Heart left ventricle (tissue), 16 donors: ENCODE measurements at regions not wholly inside any gene's neighbourhood (a gene's known extent, or its start where the extent isn't known, plus 50 kb on each side); places are given as distances from the start of the nearest gene placed in this dataset.

ENCODE experiments used
- ATAC-seq, 4 donors: fragments of 200-7000 bp; cut with Tn5 transposase; one replicate each; pipeline ENCODE4 v1.9.1; 2020 to 2022; ENCODE audit warnings: moderate library complexity in 4 of 4, mild to moderate bottlenecking in 3 of 4, moderate number of reproducible peaks in 1 of 4
- DNase-seq, 5 donors: peaks; one replicate each; pipeline ENCODE4 v3.0.0-alpha.2; 2020
- H3K27ac ChIP-seq, 12 donors: fragments of 200-600 bp; sonication (generic) in 4 of 12; one replicate each; pipeline versions ENCODE4 v1.5.0 to v1.8.0; 2016 to 2022; ENCODE audit warnings: mild to moderate bottlenecking in 2 of 12
- H3K27me3 ChIP-seq, 9 donors: fragments of 200-600 bp; sonication (generic) in 2 of 9; one replicate each; pipeline versions ENCODE4 v1.5.1 to v1.8.0; 2016 to 2022; ENCODE audit warnings: mild to moderate bottlenecking in 3 of 9
- H3K36me3 ChIP-seq, 9 donors: fragments of 200-600 bp; sonication (generic) in 2 of 9; one replicate each; pipeline versions ENCODE4 v1.5.0 to v1.8.0; 2018 to 2022; ENCODE audit warnings: mild to moderate bottlenecking in 2 of 9
- H3K4me1 ChIP-seq, 12 donors: fragments of 200-600 bp; sonication (generic) in 4 of 12; one replicate each; pipeline versions ENCODE4 v1.5.0 to v1.8.0; 2016 to 2022; ENCODE audit warnings: mild to moderate bottlenecking in 3 of 12
- H3K4me3 ChIP-seq, 12 donors: fragments of 200-600 bp; sonication (generic) in 4 of 12; one replicate each; pipeline versions ENCODE4 v1.5.0 to v1.8.0; 2017 to 2022; ENCODE audit warnings: mild to moderate bottlenecking in 9 of 12, moderate library complexity in 4 of 12
- H3K9me3 ChIP-seq, 12 donors: fragments of 200-600 bp; sonication (generic) in 4 of 12; one replicate each; pipeline versions ENCODE4 v1.5.0 to v1.8.0; 2016 to 2022; ENCODE audit warnings: mild to moderate bottlenecking in 1 of 12
- POLR2A ChIP-seq, 2 donors: fragments of 450-650 bp; IDR thresholded peaks; one replicate each; pipeline ENCODE4 v1.6.1; 2017; ENCODE audit warnings: antibody characterized with exemption in 2 of 2, mild to moderate bottlenecking in 2 of 2, moderate library complexity in 2 of 2
- WGBS, 4 donors: extraction: QIAGEN DNeasy Blood & Tissue Kit in 2 of 4; methylation state at CpG; one replicate each; pipeline versions ENCODE4 v1.1.5 to v1.1.7; 2013 to 2018; 5-methylcytosine and 5-hydroxymethylcytosine counted together
- intact Hi-C, 10 donors: fragments of 100-400 bp; cut with DNase I; formaldehyde crosslinking; loops; one replicate each; pipeline versions ENCODE4 v1.11.1 to v1.14.2; 2022
- TF ChIP-seq, protein P1 (sequence below), 12 donors: fragments of 200-600 bp; sonication (generic) in 4 of 12; IDR thresholded peaks; one replicate each; pipeline versions ENCODE4 v1.5.0 to v1.8.0; 2018 to 2022; ENCODE audit warnings: antibody characterized with exemption in 12 of 12, mild to moderate bottlenecking in 5 of 12
- donor health status: ischemic (EF 13 %, LVEDD 7.1; RV severe dilation, severe dysfunction).
- donor health status: healthy with polysubstance abuse.
- donor health status: DM: no; HTN: yes; CAD: no.
- donor health status: DM: no; HTN: no; CAD: no.
- donor health status: ischemic (EF 25% LVEDD 6.9; RV normal size, moderate dysfunction).
- donor health status: ischemic (EF 25% LVEDD 5.7; RV mildly dilated, moderate dysfunction).
- donor health status: healthy.
- donor health status: DM: yes; HTN: yes; CAD: no.
- donor health status: ischemic (EF 35%, LVEDD 5.7; RV mildly dilated, moderate dysfunction).
- donor health status: nonischemic (EF 11% LVEDD 7.7; RV severe dilation, severe dysfunction).
- donor health status: DM: yes; HTN: yes; CAD: no.
- donor health status: PGD.
- donor health status: ischemic (EF 29% LVEDD 5.4; RV normal size, mild dysfunction).
- donor health status: nonischemic (EF 23%, LVEDD 6.1; RV moderate dilation, normal function).

- TF ChIP-seq, protein P1, sequence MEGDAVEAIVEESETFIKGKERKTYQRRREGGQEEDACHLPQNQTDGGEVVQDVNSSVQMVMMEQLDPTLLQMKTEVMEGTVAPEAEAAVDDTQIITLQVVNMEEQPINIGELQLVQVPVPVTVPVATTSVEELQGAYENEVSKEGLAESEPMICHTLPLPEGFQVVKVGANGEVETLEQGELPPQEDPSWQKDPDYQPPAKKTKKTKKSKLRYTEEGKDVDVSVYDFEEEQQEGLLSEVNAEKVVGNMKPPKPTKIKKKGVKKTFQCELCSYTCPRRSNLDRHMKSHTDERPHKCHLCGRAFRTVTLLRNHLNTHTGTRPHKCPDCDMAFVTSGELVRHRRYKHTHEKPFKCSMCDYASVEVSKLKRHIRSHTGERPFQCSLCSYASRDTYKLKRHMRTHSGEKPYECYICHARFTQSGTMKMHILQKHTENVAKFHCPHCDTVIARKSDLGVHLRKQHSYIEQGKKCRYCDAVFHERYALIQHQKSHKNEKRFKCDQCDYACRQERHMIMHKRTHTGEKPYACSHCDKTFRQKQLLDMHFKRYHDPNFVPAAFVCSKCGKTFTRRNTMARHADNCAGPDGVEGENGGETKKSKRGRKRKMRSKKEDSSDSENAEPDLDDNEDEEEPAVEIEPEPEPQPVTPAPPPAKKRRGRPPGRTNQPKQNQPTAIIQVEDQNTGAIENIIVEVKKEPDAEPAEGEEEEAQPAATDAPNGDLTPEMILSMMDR (IDR thresholded peaks at IDR 0.05): no peak
- 81 to 85% (median 84%) methylated on average over 30 to 32 of the region's 32 CpGs for WGBS, 4 donors
- intact Hi-C loops: no loop called here
These were observed 236.2 kb downstream of the IRX2 start for GRCh38 chr5:2515180-2515764.

DNA sequence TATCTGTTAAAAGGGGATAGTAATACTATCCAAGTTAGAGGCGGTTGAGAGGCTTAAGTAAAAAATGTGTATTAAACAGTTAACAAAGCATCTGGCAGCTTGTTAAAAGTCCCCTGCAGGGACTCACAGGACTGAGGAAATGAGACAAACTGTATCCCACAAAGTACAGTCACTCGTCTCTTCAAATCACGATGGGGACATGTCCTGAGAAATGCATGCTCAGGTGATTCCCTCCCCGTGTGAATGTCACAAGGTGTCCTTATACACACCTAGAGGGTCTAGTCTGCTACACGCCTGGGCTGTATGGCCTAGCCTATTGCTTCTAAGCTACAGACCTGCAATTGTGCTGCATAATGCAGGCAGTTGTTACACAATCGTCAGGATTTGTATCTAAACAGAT lies 237.0 kb downstream of the IRX2 start:
- Histone ChIP-seq H3K36me3 (no peaks in the 10 kb centered on the region), H3K4me1 (no peaks in the 10 kb centered on the region), H3K27ac (no peak overlapping the region), H3K9me3 (no peaks in the 10 kb centered on the region), H3K27me3 (no peaks in the 10 kb centered on the region), H3K4me3 (no peak overlapping the region)
- no peak for DNase-seq
- no peak for ATAC-seq
- TF ChIP-seq, protein P1 (IDR thresholded peaks at IDR 0.05): no peak
- intact Hi-C loops: no loop called here
- WGBS, 4 donors: 55 to 72% (median 67%) methylated on average over 6 of the region's 6 CpGs

More at GRCh38 chr5:2515180-2515764, 236.2 kb downstream of the IRX2 start:
- Histone ChIP-seq H3K4me1 (no peaks in the 10 kb centered on the region), H3K27me3 (no peaks in the 10 kb centered on the region), H3K36me3 (no peaks in the 10 kb centered on the region), H3K9me3 (no peaks in the 10 kb centered on the region), H3K27ac (no peak overlapping the region), H3K4me3 (no peak overlapping the region)
- ATAC-seq (no peak), DNase-seq (no peak)

- Histone ChIP-seq H3K4me3 (no peak overlapping the region), H3K4me1 (no peaks in the 10 kb centered on the region), H3K27me3 (no peaks in the 10 kb centered on the region), H3K27ac (no peak overlapping the region), H3K9me3 (no peaks in the 10 kb centered on the region), H3K36me3 (no peaks in the 10 kb centered on the region)
- ATAC-seq (no peak), DNase-seq (no peak)
- WGBS, 4 donors: 69 to 73% (median 72%) methylated on average over 5 of the region's 5 CpGs
- intact Hi-C loops: no loop called here
- TF ChIP-seq POLR2A (IDR thresholded peaks at IDR 0.05): no peak
These were observed 239.8 kb downstream of the IRX2 start for GRCh38 chr5:2511706-2512105.

DNA sequence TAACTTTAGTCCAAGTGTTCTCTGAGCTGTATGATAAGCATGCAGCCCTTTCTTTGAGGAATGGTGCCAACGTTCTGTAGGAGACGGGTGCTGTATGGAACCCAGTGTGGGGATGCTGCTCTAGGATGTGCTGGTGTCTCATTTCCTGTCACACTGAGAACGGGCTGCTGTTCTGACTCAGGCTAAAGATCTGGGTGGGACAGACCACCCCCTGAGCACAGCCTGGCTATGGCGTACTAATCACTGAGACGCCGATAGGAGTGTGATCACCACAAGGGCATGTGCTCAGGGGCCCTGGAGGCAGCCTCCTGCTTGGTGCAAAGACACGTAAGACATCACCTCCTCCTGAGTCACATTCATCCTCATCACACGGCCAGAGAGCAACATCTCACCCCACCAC lies 240.4 kb downstream of the IRX2 start:
- Histone ChIP-seq H3K27me3 (no peaks in the 10 kb centered on the region), H3K9me3 (no peaks in the 10 kb centered on the region), H3K4me3 (no peak overlapping the region), H3K4me1 (no peaks in the 10 kb centered on the region), H3K36me3 (no peaks in the 10 kb centered on the region), H3K27ac (no peak overlapping the region)
- no peak for ATAC-seq
- intact Hi-C loops: no loop called here
- TF ChIP-seq, protein P1 (IDR thresholded peaks at IDR 0.05): no peak
- no peak for TF ChIP-seq POLR2A (IDR thresholded peaks at IDR 0.05)
- 65 to 76% (median 73%) methylated on average over 7 to 8 of the region's 8 CpGs for WGBS, 4 donors
- no peak for DNase-seq

GRCh38 chr5:2509527-2509926 lies 241.9 kb downstream of the IRX2 start:
- Histone ChIP-seq H3K27me3 (no peaks in the 10 kb centered on the region), H3K4me1 (no peaks in the 10 kb centered on the region), H3K27ac (no peak overlapping the region), H3K9me3 (no peaks in the 10 kb centered on the region), H3K4me3 (no peak overlapping the region), H3K36me3 (no peaks in the 10 kb centered on the region)
- 71 to 82% (median 75%) methylated on average over 6 of the region's 6 CpGs for WGBS, 4 donors
- intact Hi-C loops: no loop called here
- DNase-seq: no peak
- ATAC-seq: no peak
- no peak for TF ChIP-seq POLR2A (IDR thresholded peaks at IDR 0.05)
- TF ChIP-seq, protein P1 (IDR thresholded peaks at IDR 0.05): no peak
